ENCODE measurements at regions not wholly inside any gene's neighbourhood (a gene's known extent, or its start where the extent isn't known, plus 50 kb on each side); places are given as distances from the start of the nearest gene placed in this dataset.

- DNase-seq (ENCODE audit: low spot score) = no peak
- Histone ChIP-seq H3K9me3 (ENCODE audit: severe bottlenecking) (no peaks in the 10 kb centered on the region), H3K4me1 (ENCODE audit: insufficient read depth, poor library complexity, severe bottlenecking) (no peaks in the 10 kb centered on the region), H3K27ac (ENCODE audit: poor library complexity, severe bottlenecking) (no peak overlapping the region), H3K4me3 (ENCODE audit: severe bottlenecking) (no peak overlapping the region), H3K36me3 (ENCODE audit: low read depth) (no peaks in the 10 kb centered on the region), H3K27me3 (ENCODE audit: insufficient read depth, poor library complexity, severe bottlenecking) (no peaks in the 10 kb centered on the region)
- no peak for TF ChIP-seq CTCF (IDR thresholded peaks at IDR 0.05; ENCODE audit: poor library complexity, severe bottlenecking)
- ATAC-seq (ENCODE audit: low read depth) = no peak
Observed at GRCh38 chr13:73988461-73988860, 145.7 kb downstream of the KLF12 start.

DNA sequence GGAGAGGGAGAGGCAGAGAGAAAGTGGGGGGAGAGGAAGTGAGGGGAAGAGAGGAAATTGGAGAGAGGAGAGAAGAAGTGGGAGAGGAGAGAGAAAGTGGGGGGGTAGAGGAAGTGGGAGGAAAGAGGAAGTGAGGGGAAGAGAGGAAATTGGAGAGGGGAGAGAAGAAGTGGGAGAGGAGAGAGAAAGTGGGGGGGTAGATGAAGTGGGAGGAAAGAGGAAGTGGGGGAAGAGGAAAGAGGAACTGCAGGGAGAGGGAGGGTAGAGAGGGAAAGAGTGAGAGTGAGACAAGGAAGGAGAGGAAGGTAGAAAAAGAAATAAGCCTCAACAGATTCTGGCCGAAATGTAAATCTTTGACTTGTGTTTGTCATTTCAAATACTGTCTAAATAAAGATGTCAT lies 146.6 kb downstream of the KLF12 start:
- Histone ChIP-seq H3K27ac (ENCODE audit: poor library complexity, severe bottlenecking) (no peak overlapping the region), H3K4me3 (ENCODE audit: severe bottlenecking) (no peak overlapping the region), H3K27me3 (ENCODE audit: insufficient read depth, poor library complexity, severe bottlenecking) (no peaks in the 10 kb centered on the region), H3K9me3 (ENCODE audit: severe bottlenecking) (no peaks in the 10 kb centered on the region), H3K4me1 (ENCODE audit: insufficient read depth, poor library complexity, severe bottlenecking) (no peaks in the 10 kb centered on the region), H3K36me3 (ENCODE audit: low read depth) (no peaks in the 10 kb centered on the region)
- DNase-seq (ENCODE audit: low spot score) (no peak), ATAC-seq (ENCODE audit: low read depth) (no peak)
- no peak for TF ChIP-seq CTCF (IDR thresholded peaks at IDR 0.05; ENCODE audit: poor library complexity, severe bottlenecking)

DNA sequence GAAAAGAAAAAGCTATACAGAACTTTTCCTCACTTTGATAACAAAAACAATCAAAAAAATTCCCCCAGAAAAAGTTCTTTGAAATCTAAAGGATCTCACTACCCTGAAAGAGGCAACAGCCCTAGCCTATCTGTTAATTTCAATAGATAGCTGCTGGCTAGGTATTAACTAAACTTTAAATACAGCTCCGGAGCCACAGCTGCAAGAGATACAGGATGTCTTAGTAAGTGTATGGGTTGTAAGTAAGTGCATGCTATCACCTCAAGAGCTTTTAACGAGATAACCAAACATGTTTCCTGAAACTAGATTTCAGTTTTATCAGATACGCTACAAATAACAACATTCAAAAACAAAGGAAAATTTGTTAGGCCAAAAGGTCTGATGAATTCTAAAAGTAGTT lies 148.4 kb downstream of the KLF12 start:
- H3K4me1 ChIP-seq (ENCODE audit: insufficient read depth, poor library complexity, severe bottlenecking) = no peaks in the 10 kb centered on the region
- H3K4me3 ChIP-seq (ENCODE audit: severe bottlenecking) = no peak overlapping the region
- no peak for DNase-seq (ENCODE audit: low spot score)
- H3K27ac ChIP-seq (ENCODE audit: poor library complexity, severe bottlenecking) = no peak overlapping the region
- ATAC-seq (ENCODE audit: low read depth) = no peak
- no peak for TF ChIP-seq CTCF (IDR thresholded peaks at IDR 0.05; ENCODE audit: poor library complexity, severe bottlenecking)
- no peaks in the 10 kb centered on the region for H3K27me3 ChIP-seq (ENCODE audit: insufficient read depth, poor library complexity, severe bottlenecking)
- no peaks in the 10 kb centered on the region for H3K9me3 ChIP-seq (ENCODE audit: severe bottlenecking)
- H3K36me3 ChIP-seq (ENCODE audit: low read depth) = no peaks in the 10 kb centered on the region

DNA sequence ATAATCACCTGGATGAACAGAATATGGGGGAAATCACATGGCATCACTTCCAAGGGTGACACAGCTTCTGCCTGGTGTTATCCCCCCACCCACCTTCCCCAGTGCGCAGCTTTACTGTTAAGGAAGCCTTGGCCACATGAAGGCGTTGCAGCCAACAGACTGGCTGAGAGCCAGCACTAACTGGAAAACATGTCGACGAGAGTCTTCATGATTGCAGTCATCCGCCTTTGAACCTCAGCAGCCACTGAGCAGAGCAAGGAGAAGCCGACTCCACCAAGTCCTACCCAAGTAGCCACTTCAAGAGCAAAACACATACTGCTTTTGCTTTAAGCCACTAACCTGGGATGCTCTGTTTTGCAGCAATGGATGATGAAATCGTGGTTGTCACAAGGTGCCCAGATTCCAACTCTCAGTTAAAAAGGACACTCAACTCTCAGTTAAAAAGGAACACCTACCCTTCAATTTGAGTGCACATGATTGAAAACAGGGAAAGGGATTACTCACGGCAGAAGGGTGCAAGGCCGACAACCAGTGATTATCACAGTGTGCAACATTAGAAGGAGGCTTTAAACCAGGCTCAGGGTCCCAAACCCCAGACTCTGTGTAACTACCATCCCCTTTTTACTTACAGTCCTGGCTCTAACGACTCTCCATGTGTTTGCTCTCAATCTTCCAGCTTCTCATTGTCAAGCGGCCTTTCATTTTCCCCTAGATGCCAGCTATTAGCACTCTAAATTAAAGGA lies 149.1 kb downstream of the KLF12 start:
- no peak for TF ChIP-seq CTCF (IDR thresholded peaks at IDR 0.05; ENCODE audit: poor library complexity, severe bottlenecking)

DNA sequence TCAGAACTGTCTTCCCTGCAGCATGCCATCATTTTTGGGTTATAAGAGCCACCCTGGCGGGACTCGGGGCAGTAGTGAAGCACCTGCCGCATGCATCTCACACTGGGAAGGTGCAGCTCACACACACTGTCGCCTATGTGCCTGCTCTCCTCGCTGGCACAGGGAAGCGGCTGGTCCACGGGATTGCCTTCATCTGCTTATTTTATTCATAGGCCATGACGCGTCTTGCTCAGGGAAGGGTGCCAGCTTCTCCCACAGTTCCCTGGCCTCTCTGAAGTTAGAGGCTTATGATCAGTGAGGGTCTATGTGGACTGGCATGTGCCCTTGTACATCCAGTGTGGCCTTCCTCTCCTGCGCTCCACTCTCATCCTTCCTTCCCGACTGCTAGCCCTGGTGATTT lies 150.0 kb downstream of the KLF12 start:
- DNase-seq (ENCODE audit: low spot score) (no peak), ATAC-seq (ENCODE audit: low read depth) (no peak)
- TF ChIP-seq CTCF (IDR thresholded peaks at IDR 0.05; ENCODE audit: poor library complexity, severe bottlenecking) = no peak
- H3K36me3 ChIP-seq (ENCODE audit: low read depth) = no peaks in the 10 kb centered on the region
- no peaks in the 10 kb centered on the region for H3K9me3 ChIP-seq (ENCODE audit: severe bottlenecking)
- no peak overlapping the region for H3K4me3 ChIP-seq (ENCODE audit: severe bottlenecking)
- no peaks in the 10 kb centered on the region for H3K4me1 ChIP-seq (ENCODE audit: insufficient read depth, poor library complexity, severe bottlenecking)
- H3K27ac ChIP-seq (ENCODE audit: poor library complexity, severe bottlenecking) = no peak overlapping the region
- H3K27me3 ChIP-seq (ENCODE audit: insufficient read depth, poor library complexity, severe bottlenecking) = no peaks in the 10 kb centered on the region

More for the DNA sequence above, 149.1 kb downstream of the KLF12 start:
- no peak overlapping the region for H3K27ac ChIP-seq (ENCODE audit: poor library complexity, severe bottlenecking)
- H3K4me3 ChIP-seq (ENCODE audit: severe bottlenecking) = no peak overlapping the region
- no peaks in the 10 kb centered on the region for H3K9me3 ChIP-seq (ENCODE audit: severe bottlenecking)
- DNase-seq (ENCODE audit: low spot score) = no peak
- H3K36me3 ChIP-seq (ENCODE audit: low read depth) = no peaks in the 10 kb centered on the region
- no peaks in the 10 kb centered on the region for H3K27me3 ChIP-seq (ENCODE audit: insufficient read depth, poor library complexity, severe bottlenecking)
- no peak for ATAC-seq (ENCODE audit: low read depth)
- H3K4me1 ChIP-seq (ENCODE audit: insufficient read depth, poor library complexity, severe bottlenecking) = no peaks in the 10 kb centered on the region
